ENCODE measurements at regions not wholly inside any gene's neighbourhood (a gene's known extent, or its start where the extent isn't known, plus 50 kb on each side); places are given as distances from the start of the nearest gene placed in this dataset.
"Not testable (repeated sequence)": the region's sequence is repeated elsewhere in the genome, so short reads cannot be mapped to it uniquely, and the experiment has no call there.

GRCh38 chr6:996271-996852, 303.4 kb upstream of the EXOC2 start:
- DNase-seq = no peak
- H3K36me3 ChIP-seq (ENCODE audit: control insufficient read depth, insufficient read depth, low read length) = no peaks in the 10 kb centered on the region
- no peak overlapping the region for H3K27ac ChIP-seq (ENCODE audit: insufficient read depth, low read length, poor library complexity, severe bottlenecking)
- H3K9me3 ChIP-seq (ENCODE audit: control insufficient read depth, low read length) = no peaks in the 10 kb centered on the region
- no peak overlapping the region for H3K4me3 ChIP-seq (ENCODE audit: insufficient read depth, low read depth, low read length, poor library complexity, severe bottlenecking)
- no peaks in the 10 kb centered on the region for H3K27me3 ChIP-seq (replicated peaks; ENCODE audit: control insufficient read depth, insufficient read depth, low read length, poor library complexity, severe bottlenecking)
- H3K4me1 ChIP-seq (ENCODE audit: control insufficient read depth, insufficient read depth, low read length, poor library complexity, severe bottlenecking) = no peaks in the 10 kb centered on the region

GRCh38 chr6:991192-991591, 298.3 kb upstream of the EXOC2 start:
- no peak overlapping the region for H3K4me3 ChIP-seq (ENCODE audit: insufficient read depth, low read depth, low read length, poor library complexity, severe bottlenecking)
- no peaks in the 10 kb centered on the region for H3K27me3 ChIP-seq (replicated peaks; ENCODE audit: control insufficient read depth, insufficient read depth, low read length, poor library complexity, severe bottlenecking)

GRCh38 chr6:984031-984430, 291.1 kb upstream of the EXOC2 start:
- H3K9me3 ChIP-seq (ENCODE audit: control insufficient read depth, low read length) = no peaks in the 10 kb centered on the region
- H3K27me3 ChIP-seq (replicated peaks; ENCODE audit: control insufficient read depth, insufficient read depth, low read length, poor library complexity, severe bottlenecking) = no peaks in the 10 kb centered on the region
- no peak overlapping the region for H3K4me3 ChIP-seq (ENCODE audit: insufficient read depth, low read depth, low read length, poor library complexity, severe bottlenecking)
- DNase-seq = no peak
- no peak overlapping the region for H3K27ac ChIP-seq (ENCODE audit: insufficient read depth, low read length, poor library complexity, severe bottlenecking)
- no peaks in the 10 kb centered on the region for H3K36me3 ChIP-seq (ENCODE audit: control insufficient read depth, insufficient read depth, low read length)
- no peaks in the 10 kb centered on the region for H3K4me1 ChIP-seq (ENCODE audit: control insufficient read depth, insufficient read depth, low read length, poor library complexity, severe bottlenecking)

More at GRCh38 chr6:991192-991591, 298.3 kb upstream of the EXOC2 start:
- Histone ChIP-seq H3K4me1 (ENCODE audit: control insufficient read depth, insufficient read depth, low read length, poor library complexity, severe bottlenecking) (no peaks in the 10 kb centered on the region), H3K9me3 (ENCODE audit: control insufficient read depth, low read length) (no peaks in the 10 kb centered on the region), H3K36me3 (ENCODE audit: control insufficient read depth, insufficient read depth, low read length) (no peaks in the 10 kb centered on the region), H3K27ac (ENCODE audit: insufficient read depth, low read length, poor library complexity, severe bottlenecking) (no peak overlapping the region)
- no peak for DNase-seq

GRCh38 chr6:978937-979685, 286.2 kb upstream of the EXOC2 start:
- no peaks in the 10 kb centered on the region for H3K36me3 ChIP-seq (ENCODE audit: control insufficient read depth, insufficient read depth, low read length)
- DNase-seq = no peak
- H3K27me3 ChIP-seq (replicated peaks; ENCODE audit: control insufficient read depth, insufficient read depth, low read length, poor library complexity, severe bottlenecking) = no peaks in the 10 kb centered on the region
- H3K4me3 ChIP-seq (ENCODE audit: insufficient read depth, low read depth, low read length, poor library complexity, severe bottlenecking) = no peak overlapping the region
- no peaks in the 10 kb centered on the region for H3K4me1 ChIP-seq (ENCODE audit: control insufficient read depth, insufficient read depth, low read length, poor library complexity, severe bottlenecking)
- H3K27ac ChIP-seq (ENCODE audit: insufficient read depth, low read length, poor library complexity, severe bottlenecking) = no peak overlapping the region
- H3K9me3 ChIP-seq (ENCODE audit: control insufficient read depth, low read length) = no peaks in the 10 kb centered on the region

GRCh38 chr6:977226-977625, 284.3 kb upstream of the EXOC2 start:
- not testable (repeated sequence) for H3K4me1 ChIP-seq (ENCODE audit: control insufficient read depth, insufficient read depth, low read length, poor library complexity, severe bottlenecking); H3K27me3 ChIP-seq (replicated peaks; ENCODE audit: control insufficient read depth, insufficient read depth, low read length, poor library complexity, severe bottlenecking); H3K4me3 ChIP-seq (ENCODE audit: insufficient read depth, low read depth, low read length, poor library complexity, severe bottlenecking); H3K27ac ChIP-seq (ENCODE audit: insufficient read depth, low read length, poor library complexity, severe bottlenecking); H3K9me3 ChIP-seq (ENCODE audit: control insufficient read depth, low read length); DNase-seq; H3K36me3 ChIP-seq (ENCODE audit: control insufficient read depth, insufficient read depth, low read length)

- Histone ChIP-seq H3K4me3 (ENCODE audit: insufficient read depth, low read depth, low read length, poor library complexity, severe bottlenecking) (no peak overlapping the region), H3K9me3 (ENCODE audit: control insufficient read depth, low read length) (no peaks in the 10 kb centered on the region), H3K4me1 (ENCODE audit: control insufficient read depth, insufficient read depth, low read length, poor library complexity, severe bottlenecking) (no peaks in the 10 kb centered on the region), H3K36me3 (ENCODE audit: control insufficient read depth, insufficient read depth, low read length) (no peaks in the 10 kb centered on the region), H3K27me3 (replicated peaks; ENCODE audit: control insufficient read depth, insufficient read depth, low read length, poor library complexity, severe bottlenecking) (no peaks in the 10 kb centered on the region), H3K27ac (ENCODE audit: insufficient read depth, low read length, poor library complexity, severe bottlenecking) (no peak overlapping the region)
- DNase-seq = no peak
These were observed 279.2 kb upstream of the EXOC2 start for GRCh38 chr6:971981-972640.

GRCh38 chr6:968791-969190, 275.9 kb upstream of the EXOC2 start:
- H3K27ac ChIP-seq (ENCODE audit: insufficient read depth, low read length, poor library complexity, severe bottlenecking) = no peak overlapping the region
- no peak for DNase-seq
- no peak overlapping the region for H3K4me3 ChIP-seq (ENCODE audit: insufficient read depth, low read depth, low read length, poor library complexity, severe bottlenecking)
- no peaks in the 10 kb centered on the region for H3K36me3 ChIP-seq (ENCODE audit: control insufficient read depth, insufficient read depth, low read length)
- H3K9me3 ChIP-seq (ENCODE audit: control insufficient read depth, low read length) = no peaks in the 10 kb centered on the region
- no peaks in the 10 kb centered on the region for H3K4me1 ChIP-seq (ENCODE audit: control insufficient read depth, insufficient read depth, low read length, poor library complexity, severe bottlenecking)
- H3K27me3 ChIP-seq (replicated peaks; ENCODE audit: control insufficient read depth, insufficient read depth, low read length, poor library complexity, severe bottlenecking) = no peaks in the 10 kb centered on the region

GRCh38 chr6:967701-968100, 274.8 kb upstream of the EXOC2 start:
- Histone ChIP-seq H3K36me3 (ENCODE audit: control insufficient read depth, insufficient read depth, low read length) (no peaks in the 10 kb centered on the region), H3K4me1 (ENCODE audit: control insufficient read depth, insufficient read depth, low read length, poor library complexity, severe bottlenecking) (no peaks in the 10 kb centered on the region), H3K27me3 (replicated peaks; ENCODE audit: control insufficient read depth, insufficient read depth, low read length, poor library complexity, severe bottlenecking) (no peaks in the 10 kb centered on the region), H3K4me3 (ENCODE audit: insufficient read depth, low read depth, low read length, poor library complexity, severe bottlenecking) (no peak overlapping the region), H3K27ac (ENCODE audit: insufficient read depth, low read length, poor library complexity, severe bottlenecking) (no peak overlapping the region), H3K9me3 (ENCODE audit: control insufficient read depth, low read length) (no peaks in the 10 kb centered on the region)
- no peak for DNase-seq

- H3K27ac ChIP-seq (ENCODE audit: insufficient read depth, low read length, poor library complexity, severe bottlenecking) = no peak overlapping the region
- no peaks in the 10 kb centered on the region for H3K4me1 ChIP-seq (ENCODE audit: control insufficient read depth, insufficient read depth, low read length, poor library complexity, severe bottlenecking)
These were observed 272.4 kb upstream of the EXOC2 start for GRCh38 chr6:965343-965742.

GRCh38 chr6:963456-963855, 270.5 kb upstream of the EXOC2 start:
- Histone ChIP-seq H3K36me3 (ENCODE audit: control insufficient read depth, insufficient read depth, low read length) (no peaks in the 10 kb centered on the region), H3K27me3 (replicated peaks; ENCODE audit: control insufficient read depth, insufficient read depth, low read length, poor library complexity, severe bottlenecking) (no peaks in the 10 kb centered on the region), H3K9me3 (ENCODE audit: control insufficient read depth, low read length) (no peaks in the 10 kb centered on the region), H3K4me3 (ENCODE audit: insufficient read depth, low read depth, low read length, poor library complexity, severe bottlenecking) (no peak overlapping the region), H3K4me1 (ENCODE audit: control insufficient read depth, insufficient read depth, low read length, poor library complexity, severe bottlenecking) (no peaks in the 10 kb centered on the region), H3K27ac (ENCODE audit: insufficient read depth, low read length, poor library complexity, severe bottlenecking) (no peak overlapping the region)
- no peak for DNase-seq

More at GRCh38 chr6:965343-965742, 272.4 kb upstream of the EXOC2 start:
- Histone ChIP-seq H3K4me3 (ENCODE audit: insufficient read depth, low read depth, low read length, poor library complexity, severe bottlenecking) (no peak overlapping the region), H3K27me3 (replicated peaks; ENCODE audit: control insufficient read depth, insufficient read depth, low read length, poor library complexity, severe bottlenecking) (no peaks in the 10 kb centered on the region), H3K9me3 (ENCODE audit: control insufficient read depth, low read length) (no peaks in the 10 kb centered on the region), H3K36me3 (ENCODE audit: control insufficient read depth, insufficient read depth, low read length) (no peaks in the 10 kb centered on the region)
- no peak for DNase-seq

Measured in effector memory CD4-positive, alpha-beta T cell (primary cell).